ENCODE measurements at regions not wholly inside any gene's neighbourhood (a gene's known extent, or its start where the extent isn't known, plus 50 kb on each side); places are given as distances from the start of the nearest gene placed in this dataset.
A peak's percentile ranks its signal among the peaks of the same experiment; 100 is the strongest.

- no peak for DNase-seq
These were observed 127.9 kb downstream of the ZNF326 start for GRCh38 chr1:90122654-90123340.

- peak; percentile 52 for DNase-seq
These were observed 119.7 kb downstream of the ZNF326 start for GRCh38 chr1:90114521-90115141.

- no peak for DNase-seq
These were observed 113.1 kb downstream of the ZNF326 start for GRCh38 chr1:90107990-90108389.

- DNase-seq, result no peak
These were observed 111.4 kb downstream of the ZNF326 start for GRCh38 chr1:90106311-90106710.

- no peak for DNase-seq
These were observed 110.1 kb downstream of the ZNF326 start for GRCh38 chr1:90104941-90105538.

GRCh38 chr1:90100566-90100965 lies 105.7 kb downstream of the ZNF326 start:
- DNase-seq, result no peak

GRCh38 chr1:90092441-90092840 lies 97.5 kb downstream of the ZNF326 start:
- DNase-seq, result no peak

Data from DMS153 (cell line).